ENCODE measurements at regions not wholly inside any gene's neighbourhood (a gene's known extent, or its start where the extent isn't known, plus 50 kb on each side); places are given as distances from the start of the nearest gene placed in this dataset.

DNA sequence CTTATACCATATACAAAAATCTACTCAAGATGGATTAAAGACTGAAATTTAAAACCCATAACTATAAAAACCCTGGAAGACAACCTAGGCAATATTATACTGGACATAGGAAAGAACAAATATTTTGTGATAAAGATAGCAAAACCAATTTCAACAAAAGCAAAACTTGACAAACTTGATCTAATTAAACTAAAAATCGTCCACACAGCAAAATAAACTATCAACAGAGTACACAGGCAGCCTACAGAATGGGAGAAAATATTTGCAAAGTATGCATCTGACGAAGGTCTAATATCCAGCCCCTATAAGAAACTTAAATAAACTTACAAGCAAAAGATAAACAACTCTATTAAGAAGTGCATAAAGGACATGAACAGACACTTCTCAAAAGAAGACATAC is 240.1 kb downstream of the HGF start:
- DNase-seq, result no peak

DNA sequence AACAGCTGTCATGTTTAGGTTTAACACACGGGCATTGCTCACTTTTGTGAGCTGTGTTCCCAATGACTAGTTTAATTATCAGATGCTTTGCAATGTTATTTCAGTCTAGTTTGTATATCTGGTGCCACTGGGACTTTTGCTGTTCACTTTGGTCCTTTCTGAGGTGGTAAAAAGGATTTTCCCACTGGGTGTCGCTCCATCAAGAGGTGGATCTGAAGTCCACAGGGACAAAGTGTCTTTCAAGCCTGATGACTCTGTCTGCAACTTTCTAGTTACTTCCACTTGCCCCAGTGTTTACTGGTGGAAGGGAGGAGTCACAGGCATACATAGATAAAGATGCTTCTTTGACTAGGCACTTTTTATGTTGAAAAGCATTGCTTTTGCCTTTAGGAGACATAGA is 242.2 kb downstream of the HGF start:
- no peak for DNase-seq

DNA sequence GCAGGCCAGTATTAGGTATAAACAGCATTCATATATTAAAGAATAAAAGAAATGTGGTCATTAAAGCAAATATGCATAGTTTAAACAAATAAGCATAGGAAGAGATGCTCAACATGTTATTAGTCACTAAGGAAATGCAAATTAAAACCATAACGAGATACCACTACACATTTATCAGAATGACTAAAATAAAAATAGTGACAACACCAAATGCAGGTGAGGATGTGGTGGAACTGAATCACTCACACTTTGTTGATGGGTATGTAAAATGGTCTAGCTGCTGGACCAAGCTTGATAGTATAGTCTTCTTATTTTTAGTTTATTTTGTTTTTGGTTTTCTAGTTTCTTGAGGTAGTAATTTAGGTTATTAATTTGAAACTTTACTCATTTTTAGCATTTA is 242.9 kb downstream of the HGF start:
- no peak for DNase-seq

DNA sequence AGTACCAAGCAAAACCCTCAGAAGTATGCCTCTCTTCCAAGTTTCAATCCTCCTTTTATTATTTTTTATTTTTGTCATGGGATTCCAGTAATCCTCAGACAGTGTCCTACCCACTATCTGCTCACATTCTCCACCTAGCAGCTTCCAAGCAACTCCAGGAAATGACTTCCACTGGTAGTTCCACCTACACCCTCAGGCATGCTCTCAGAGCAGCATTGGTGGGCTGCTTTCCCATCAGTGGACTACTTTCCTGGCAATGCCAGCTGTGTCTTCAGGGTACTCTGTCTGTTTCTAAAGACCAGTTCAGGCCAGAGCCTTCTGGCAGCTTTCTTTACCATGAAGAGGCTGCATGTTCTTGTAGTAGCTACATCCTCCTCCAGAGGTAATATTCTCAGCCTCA is 244.0 kb downstream of the HGF start:
- no peak for DNase-seq

DNA sequence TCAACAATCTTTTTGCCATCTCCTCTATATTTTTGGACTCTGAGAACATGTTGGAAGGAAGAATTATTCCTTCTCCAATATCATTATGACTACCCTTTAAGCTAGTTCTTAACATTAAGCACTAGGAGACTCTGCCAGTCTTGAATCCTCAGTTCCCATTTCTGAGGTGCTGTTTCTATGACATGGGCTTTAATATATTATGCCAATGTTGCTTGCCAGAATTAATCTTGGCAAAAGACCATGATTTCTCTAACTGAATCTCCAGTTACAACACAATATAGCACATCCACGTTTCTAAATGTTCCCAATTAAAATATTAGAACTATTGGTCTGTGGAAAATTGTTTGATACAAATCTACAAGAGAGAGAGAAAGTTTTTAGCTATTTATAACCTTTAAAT is 250.0 kb downstream of the HGF start:
- no peak for DNase-seq

DNA sequence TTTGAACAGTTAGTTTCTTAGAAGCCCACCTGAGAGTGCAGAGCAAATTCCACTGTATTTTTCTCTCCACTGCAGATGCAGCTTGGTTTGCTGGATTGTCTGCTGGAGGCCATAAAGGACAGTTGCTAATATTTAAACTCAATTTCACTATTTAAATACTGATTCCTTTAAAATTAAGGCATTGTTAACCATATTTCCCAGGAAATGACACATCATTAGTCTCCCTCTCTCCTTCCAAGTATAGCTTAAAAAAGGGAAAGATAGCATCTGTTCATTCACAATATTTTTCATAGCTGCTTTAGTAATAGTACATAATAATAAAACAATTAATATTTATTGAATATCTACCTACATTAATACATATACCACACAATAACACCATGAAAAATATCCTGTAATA is 252.9 kb downstream of the HGF start:
- no peak for DNase-seq

DNA sequence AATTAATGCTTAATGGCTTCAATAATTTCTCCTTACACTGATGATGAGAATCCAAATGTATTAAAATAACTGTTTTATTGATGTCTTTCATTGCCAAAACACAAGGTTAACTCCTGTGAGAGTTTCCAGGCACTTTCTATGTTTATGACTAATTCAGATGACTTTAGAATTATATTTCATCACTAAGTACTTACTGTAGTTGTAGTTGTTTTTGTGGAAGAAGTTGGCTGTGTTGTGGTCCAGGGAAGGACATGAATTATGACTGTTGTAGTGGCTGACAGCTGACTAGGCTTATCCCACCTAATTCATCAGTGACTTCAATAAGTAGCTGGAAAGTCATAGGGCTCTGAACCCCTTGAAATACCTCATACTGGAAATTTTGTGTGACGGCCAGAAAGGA is 254.8 kb downstream of the HGF start:
- DNase-seq, result no peak

DNA sequence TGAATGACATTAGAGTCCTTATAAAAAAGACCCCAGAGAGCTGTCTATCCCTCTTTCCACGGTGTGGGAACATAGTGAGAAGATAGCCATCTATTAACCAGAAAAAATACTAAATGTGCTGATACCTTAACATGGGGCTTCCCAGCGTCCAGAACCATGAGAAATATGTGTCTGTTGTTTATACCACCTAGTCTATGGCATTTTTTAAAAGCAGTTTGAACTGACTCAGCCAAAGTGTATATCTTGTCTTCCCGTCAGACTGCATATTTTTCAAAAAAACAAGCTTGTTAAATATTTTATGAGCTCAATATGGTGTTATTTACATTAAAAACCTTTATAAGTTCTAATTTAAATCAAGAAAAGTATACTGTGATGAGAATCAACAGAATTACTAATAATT is 255.3 kb downstream of the HGF start:
- DNase-seq, result no peak

DNA sequence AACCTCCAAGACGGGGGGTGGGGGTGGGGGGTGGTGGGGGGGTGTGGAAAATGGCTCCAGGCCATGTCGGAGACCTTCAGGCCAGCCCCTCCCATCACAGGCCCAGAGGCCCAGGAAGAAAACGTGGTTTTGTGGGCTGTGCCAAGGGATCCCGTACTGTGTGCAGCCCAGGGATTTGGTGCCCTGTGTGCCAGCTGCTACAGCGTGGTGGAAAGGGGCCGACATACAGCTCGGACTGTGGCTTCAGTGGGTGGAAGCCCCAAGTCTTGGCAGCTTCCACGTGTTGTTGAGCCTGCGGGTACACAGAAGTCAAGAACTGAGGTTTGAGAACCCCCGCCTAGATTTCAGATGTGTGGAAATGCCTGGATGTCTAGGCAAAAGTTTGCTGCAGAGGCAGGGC is 259.7 kb downstream of the HGF start:
- no peak for DNase-seq

DNA sequence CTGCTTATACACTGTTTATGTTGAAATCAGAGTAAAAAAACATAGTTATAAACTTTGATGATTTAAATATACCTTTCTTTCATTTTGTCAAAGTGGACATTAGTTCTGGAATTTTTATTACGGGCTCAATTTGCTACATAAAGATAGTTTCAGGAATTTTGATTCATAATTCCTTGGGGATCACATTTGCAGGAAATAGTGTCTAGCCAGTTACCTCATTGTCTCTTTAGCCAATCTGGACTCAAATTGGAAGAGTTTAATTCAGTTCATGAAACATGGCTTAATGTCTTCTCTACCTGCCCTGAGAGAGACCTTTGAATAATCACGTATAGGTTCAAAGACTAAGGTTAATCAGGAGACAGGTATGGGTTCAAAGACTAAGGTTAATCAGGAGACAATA is 262.6 kb downstream of the HGF start:
- DNase-seq, result no peak

DNA sequence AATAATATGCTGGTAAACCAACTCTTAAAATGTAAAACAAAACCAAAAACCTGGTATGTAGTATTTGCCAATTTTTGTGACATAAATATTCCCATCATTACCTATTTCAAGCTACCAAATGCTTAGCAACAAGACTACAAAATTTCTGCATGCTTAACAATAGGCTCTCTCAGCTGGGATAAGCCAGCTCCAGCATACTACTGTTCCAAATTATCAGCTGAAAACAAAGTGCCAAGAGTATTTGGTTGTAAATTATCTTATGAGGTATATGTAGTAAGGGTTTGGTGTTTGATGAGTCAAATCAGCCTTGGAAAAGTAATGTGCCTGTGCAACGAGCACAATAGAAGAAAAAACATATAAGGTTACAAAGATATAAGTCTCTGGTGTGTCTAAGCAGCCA is 263.2 kb downstream of the HGF start:
- no peak for DNase-seq

DNA sequence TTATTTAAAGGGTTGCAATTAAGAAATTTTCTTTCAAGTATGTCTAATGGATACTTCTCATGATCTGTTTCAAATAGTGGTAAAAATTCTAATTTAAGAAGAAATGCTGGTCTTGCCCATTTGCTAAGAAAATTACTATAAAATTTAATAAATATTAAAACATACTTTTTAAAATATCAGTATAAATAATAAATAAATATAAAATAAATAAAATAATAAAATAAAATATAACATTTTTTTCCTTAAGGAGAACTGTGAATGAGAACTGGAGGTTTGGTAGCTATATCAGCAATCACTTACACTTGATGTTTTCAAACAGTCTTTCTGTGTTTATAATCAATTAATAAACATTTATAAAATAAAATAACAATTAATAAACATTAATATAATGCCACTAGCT is 266.1 kb downstream of the HGF start:
- no peak for DNase-seq

DNA sequence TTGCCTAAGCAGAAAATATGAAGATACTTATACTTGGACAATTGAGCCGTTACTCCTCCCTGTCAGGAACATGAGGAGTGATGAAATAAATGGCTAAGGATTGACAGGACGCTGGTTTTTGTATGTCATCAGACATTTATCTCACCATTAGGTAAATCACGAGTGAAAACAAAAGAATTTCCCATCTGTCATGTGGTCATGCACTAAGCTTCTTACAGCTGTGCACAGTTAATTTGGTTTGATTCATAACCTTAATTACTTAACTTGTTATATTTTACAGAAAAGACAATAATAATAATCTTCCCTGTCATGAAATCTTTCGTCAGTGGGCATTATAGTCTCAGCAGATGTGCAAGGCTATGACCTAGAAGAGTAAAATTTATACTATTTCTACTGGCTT is 266.5 kb downstream of the HGF start:
- no peak for DNase-seq

DNA sequence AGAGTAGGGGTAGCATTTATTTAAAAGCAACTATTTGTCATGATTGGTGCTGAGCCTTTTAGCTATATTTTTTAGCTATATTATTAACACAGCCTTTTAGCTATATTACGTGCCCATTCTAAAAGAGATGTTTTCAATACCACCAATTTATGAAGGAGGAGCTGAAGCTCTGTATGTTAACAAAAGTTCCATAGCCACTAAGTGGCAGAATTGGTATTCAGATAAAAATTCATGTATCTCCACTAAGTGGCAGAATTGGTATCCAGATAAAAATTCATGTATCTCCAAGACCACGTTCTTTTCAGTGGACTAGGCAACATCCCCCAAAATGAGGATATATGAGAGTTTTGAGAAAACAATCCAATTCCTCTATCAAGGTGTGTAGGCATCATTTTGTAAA is 268.6 kb downstream of the HGF start:
- DNase-seq, result no peak

DNA sequence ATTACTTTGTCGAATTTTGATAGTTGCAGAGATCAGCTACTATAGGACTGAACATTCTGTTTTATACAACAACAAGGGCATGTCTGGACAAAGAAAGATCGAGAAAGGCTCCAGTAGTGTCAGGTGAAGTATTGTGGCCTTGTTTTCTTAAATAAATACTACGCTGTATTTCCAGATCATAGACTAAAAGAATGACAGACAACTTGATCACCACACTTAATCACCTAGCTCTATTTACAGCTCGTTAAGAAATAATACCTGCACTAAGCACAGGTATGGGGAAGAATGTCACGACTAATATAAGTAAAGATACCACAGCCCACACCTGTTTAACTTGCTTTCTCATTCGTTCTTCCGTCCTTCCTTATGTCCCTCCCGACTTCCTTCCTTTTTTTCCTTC is 269.2 kb downstream of the HGF start:
- DNase-seq, result no peak

DNA sequence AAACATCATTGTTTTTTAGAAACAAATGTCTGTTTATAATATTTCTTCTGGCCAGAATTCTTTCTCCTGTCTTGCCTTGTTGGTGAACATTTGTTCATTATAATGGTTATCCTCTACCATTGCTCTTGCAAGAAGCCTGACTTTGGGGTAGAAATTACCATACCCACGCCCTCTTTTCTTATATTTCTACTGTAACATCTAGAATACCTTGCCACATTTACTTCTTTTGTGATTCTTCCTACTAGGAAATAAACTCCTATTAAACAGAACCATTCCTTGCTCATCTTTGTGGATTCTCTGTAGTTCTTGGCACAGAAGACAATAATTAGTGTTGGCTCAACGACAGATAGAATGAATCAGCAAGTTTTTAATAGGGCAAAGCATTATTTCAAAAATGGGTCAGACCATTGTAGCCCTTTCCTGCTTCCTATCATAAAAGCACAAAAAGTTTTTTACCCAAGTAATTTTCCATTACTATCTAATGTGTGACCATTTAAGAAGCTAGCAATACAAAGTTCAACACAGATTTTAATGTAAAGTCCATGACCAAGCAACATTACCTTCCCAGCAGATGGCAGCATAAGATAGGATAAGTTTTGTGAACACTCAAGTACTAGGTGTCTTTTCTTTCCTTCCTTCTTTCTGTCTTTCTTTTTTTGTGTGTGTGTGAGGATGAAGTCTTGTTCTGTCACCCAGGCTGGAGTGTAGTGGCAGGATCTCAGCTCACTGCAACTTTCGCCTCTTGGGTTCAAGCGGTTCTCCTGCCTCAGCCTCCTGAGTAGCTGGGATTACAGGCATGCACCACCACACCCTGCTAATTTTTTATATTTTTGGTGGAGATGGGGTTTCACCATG is 270.4 kb downstream of the HGF start:
- DNase-seq, result peak in 5 of 14 donors; percentile 2 to 51 (median 11)

DNA sequence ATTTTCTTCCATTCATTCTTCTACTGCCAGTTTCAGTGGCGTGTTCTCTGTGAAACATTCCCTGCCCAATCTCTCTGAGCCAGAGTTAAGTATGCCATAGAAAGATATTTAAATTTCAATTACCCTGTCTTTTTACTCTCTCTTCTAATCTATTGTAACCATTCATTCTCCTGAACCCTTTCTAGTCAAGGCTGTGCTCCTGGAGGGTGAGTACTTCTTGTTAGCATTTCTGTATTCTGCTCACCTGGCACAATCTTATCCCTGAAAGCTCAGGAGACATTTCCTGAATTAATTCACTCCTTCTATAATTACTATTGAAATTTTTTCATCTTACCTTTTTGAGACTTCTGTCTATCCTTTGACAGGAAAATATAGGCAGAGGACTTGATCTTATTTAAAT is 271.7 kb downstream of the HGF start:
- DNase-seq, result no peak

DNA sequence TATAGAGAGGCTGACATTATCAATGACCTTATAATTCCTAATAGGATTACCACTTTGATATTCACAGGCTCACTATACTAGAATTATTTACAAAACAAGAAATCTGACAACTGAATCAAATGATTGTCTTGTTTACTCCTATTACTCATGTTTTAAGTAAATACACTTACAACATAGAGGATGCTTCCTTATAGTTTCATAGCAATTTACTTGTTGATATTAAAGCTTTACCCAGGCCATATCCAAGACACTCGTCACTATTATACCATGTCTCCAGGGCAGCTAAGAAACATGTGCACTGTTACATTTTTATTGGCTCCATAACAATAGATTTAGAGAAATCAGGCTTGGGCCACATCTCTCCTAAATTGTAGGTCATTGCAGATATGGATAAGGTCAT is 276.9 kb downstream of the HGF start:
- DNase-seq, result no peak

DNA sequence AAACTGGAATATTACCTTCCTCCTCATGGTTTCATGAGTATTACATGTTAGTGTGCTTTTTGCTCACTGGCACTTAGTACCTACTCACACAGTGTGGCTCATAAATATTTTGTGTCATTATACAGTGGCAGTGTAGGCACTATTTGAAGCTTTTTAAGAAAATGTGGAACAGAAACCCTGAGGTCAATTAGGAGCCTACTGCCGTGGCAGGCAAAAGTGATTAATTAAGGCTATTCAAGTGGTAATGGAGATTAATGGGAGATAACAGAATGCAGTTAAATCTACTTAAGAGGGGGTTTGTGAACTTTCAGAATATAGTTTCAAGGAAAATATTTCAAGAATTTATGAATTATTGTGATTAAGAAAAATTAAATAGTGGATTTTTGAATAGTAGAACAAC is 277.6 kb downstream of the HGF start:
- DNase-seq, result no peak

DNA sequence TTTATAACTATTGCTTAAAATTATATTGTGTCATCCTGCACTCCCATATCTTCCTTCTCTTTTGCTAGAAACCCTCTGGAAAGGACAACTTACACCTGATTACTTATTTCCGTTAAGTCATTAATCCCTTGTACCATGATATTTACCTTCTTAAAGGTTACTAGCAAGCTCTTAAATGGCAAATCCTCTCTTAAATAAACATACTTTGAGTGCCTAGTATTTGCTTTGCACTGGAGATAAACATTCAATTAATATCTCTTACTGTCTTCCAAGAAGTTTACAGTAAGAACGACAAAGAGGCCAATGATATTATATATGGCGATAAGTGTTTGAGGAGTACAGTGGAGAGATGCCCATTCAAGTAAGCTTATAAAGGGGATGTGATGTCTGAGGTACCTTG is 278.3 kb downstream of the HGF start:
- no peak for DNase-seq

DNA sequence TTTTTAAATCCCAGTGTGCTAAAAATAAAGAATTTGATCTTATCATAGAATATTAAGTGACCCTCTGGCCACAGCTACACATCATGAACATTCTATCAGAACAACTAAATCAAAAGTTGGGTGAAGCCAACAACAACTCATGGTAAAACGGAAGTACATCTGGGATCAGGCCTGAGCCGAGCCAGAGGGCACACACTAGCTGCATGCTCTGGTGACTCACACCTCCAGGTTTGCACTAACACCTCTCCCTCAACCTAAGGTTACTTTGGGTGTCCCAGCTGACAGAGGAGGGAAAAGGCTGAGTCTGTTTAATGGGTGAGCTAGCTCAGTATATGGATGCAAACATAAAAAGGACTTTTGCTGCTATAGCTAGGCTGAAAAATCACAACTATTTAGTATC is 281.6 kb downstream of the HGF start:
- no peak for DNase-seq

DNA sequence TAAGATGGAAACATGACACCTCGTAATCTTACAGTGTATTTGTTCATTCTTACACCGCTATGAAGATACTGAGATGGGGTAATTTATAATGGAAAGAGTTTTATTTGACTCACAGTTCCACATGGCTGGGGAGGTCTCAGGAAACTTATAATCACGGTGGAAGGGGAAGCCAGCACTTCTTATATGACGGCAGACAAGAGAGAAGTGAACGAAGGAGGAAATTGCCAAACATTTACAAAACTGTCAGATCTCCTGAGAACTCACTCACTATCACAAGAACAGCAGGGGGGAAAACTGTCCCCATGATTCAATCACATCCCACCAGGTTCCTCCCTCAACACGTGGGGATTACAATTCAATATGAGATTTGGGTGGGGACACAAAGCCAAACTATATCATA is 282.3 kb downstream of the HGF start:
- DNase-seq, result no peak

DNA sequence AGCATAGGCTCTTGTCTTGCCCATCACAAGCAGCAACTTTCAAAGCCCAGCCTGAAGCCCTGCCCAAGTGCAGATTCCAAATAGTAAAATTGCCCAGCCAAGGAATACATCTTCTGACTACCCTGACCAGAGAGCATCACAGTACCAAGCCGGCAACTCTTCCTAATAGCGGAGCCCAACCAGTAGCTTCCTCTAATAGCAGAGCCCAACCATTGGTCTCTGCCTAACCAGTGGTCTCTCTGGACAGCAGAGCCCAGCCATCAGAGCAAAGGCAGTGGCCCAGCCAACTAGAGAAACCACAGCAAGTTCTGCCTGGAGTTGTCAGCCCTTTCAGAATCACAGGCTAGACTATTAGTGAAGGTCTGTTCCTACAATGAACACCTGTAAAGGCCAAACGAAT is 285.6 kb downstream of the HGF start:
- peak in 2 of 14 donors; percentile 5 to 8 for DNase-seq

DNA sequence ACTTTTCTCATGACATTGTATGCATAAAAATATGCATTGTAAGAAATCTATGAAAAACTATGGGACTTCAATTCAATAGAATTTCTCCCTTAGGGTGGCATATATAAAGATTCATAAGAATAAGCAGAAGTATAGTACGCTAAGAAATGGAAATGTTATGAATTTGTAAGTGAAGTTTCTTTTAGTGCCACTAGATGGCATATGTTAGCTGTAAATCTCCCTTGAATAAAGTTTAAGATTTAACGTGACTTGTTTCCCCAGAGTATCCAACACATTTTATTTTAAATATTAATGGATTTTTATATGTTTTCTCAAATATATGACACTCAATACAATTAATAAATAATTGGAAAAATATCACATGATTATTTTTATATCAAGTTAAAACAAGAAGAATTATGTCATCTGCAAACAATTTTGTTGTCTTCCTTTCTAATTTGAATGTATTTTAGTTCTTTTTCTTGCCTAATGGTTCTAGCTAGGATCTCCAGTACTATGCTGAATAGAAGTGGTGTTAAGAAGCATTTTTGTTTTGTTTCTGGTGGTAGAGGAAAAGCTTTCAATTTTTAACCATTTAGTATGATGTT is 287.2 kb downstream of the HGF start:
- no peak for DNase-seq

DNA sequence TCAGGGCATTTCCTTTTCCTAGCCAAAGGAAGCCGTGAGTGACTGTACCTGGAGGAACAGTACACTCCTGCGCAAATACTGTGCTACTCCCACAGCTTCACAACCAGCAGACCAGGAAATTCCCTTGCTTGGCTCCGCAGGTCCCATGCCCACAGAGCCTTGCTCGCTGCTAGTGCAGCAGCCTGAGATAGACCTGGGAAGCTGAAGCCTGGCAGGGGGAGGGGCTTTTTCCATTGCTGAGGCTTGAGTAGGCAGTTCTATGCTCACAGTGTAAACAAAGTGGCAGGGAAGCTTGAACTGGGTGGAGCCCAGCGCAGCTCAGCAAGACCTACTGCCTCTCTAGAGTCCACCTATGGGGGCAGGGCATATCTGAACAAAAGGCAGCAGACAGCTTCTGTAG is 291.2 kb downstream of the HGF start:
- DNase-seq, result no peak

Data from C1 segment of cervical spinal cord (tissue), 14 donors.